HepG2 (cell line): ENCODE measurements at regions not wholly inside any gene's neighbourhood (a gene's known extent, or its start where the extent isn't known, plus 50 kb on each side); places are given as distances from the start of the nearest gene placed in this dataset.

Experiments used
- ATAC-seq: fragments of 200-7000 bp; cut with Tn5 transposase; 3 replicates; pipeline ENCODE4 v1.9.1; 2020; ENCODE audit warnings: mild to moderate bottlenecking, moderate library complexity
- BruUV-seq: library from RNA; stranded (reverse); fragments of 400-500 nt; replicated peaks from 2 replicates; lab custom pipeline; 2021; lab: Mats Ljungman, UMichigan
- CTCF ChIA-PET: fragments of 300-600 bp; formaldehyde crosslinking; extraction: SDS; loops from one replicate; lab custom pipeline; 2021; ENCODE audit warnings: low total read pairs, inconsistent platforms, low intra/inter-chr PET ratio; lab: Yijun Ruan, JAX
- POLR2A ChIA-PET: fragments of 350-600 bp; sonication (Branson Sonifier 250); formaldehyde crosslinking; loops from one replicate; lab custom pipeline; 2020; ENCODE audit warnings: antibody characterized with exemption, inconsistent platforms; lab: Yijun Ruan, JAX
- DNase-seq: peaks from one replicate; pipeline ENCODE4 v3.0.0-alpha.2; 2015; ENCODE audit warnings: low spot score
- FAIRE-seq: peaks from 3 replicates; lab custom pipeline; 2011; peaks lifted over from hg19 to GRCh38; lab: Jason Lieb, UNC
- H2AFZ ChIP-seq: one replicate; pipeline ENCODE4 v1.6.1; 2011; ENCODE audit warnings: low read length, inconsistent platforms
- H3K27ac ChIP-seq: fragments of 300-600 bp; 3 replicates; pipeline ENCODE4 v1.8.0; 2011; ENCODE audit warnings: mixed run types, mild to moderate bottlenecking, mixed read lengths, low read length, inconsistent platforms; ENCODE audit not compliant: insufficient read depth; ENCODE audit errors: extremely low read length
- H3K27me3 ChIP-seq, 2 experiments: fragments of 200-600 bp in 1 of 2; 2 replicates in 1 of 2; 3 replicates in 1 of 2; pipeline versions ENCODE4 v1.6.0 to v1.8.0; 2011; ENCODE audit warnings: low read length in 2 of 2, mild to moderate bottlenecking in 2 of 2, moderate library complexity in 2 of 2, inconsistent platforms in 1 of 2; ENCODE audit not compliant: insufficient read depth in 2 of 2, control insufficient read depth in 1 of 2
- H3K36me3 ChIP-seq, 2 experiments: fragments of 200-600 bp in 1 of 2; replicated peaks in 1 of 2; 2 replicates in 1 of 2; 3 replicates in 1 of 2; pipeline versions ENCODE4 v1.5.1 to v1.8.0; 2011; ENCODE audit warnings: low read length in 2 of 2, inconsistent platforms in 1 of 2; ENCODE audit not compliant: insufficient read depth in 2 of 2, control insufficient read depth in 1 of 2
- H3K4me1 ChIP-seq: 2 replicates; pipeline ENCODE4 v1.5.1; 2012; ENCODE audit warnings: low read length, inconsistent platforms; ENCODE audit not compliant: insufficient read depth
- H3K4me2 ChIP-seq: 2 replicates; pipeline ENCODE4 v1.6.0; 2011; ENCODE audit warnings: low read depth, low read length, inconsistent platforms
- H3K4me3 ChIP-seq, 3 experiments: fragments of 200-600 bp in 1 of 3; sonication (generic), shearing (Covaris generic) in 1 of 3; replicated peaks in 1 of 3; 2 replicates each; pipeline ENCODE4 v1.5.1; 2011 to 2016; ENCODE audit warnings: low read length in 3 of 3, inconsistent platforms in 2 of 3, low read depth in 2 of 3, mild to moderate bottlenecking in 2 of 3, control low read depth in 1 of 3, mixed read lengths in 1 of 3; ENCODE audit not compliant: insufficient read depth in 1 of 3
- H3K79me2 ChIP-seq: one replicate; pipeline ENCODE4 v1.6.1; 2011; ENCODE audit warnings: low read length, inconsistent platforms; ENCODE audit not compliant: insufficient read depth
- H3K9ac ChIP-seq: 2 replicates; pipeline ENCODE4 v1.6.0; 2011; ENCODE audit warnings: mild to moderate bottlenecking, low read depth, low read length, inconsistent platforms; ENCODE audit not compliant: insufficient read depth
- H3K9me3 ChIP-seq: 2 replicates; pipeline ENCODE4 v1.5.1; 2012; ENCODE audit warnings: mild to moderate bottlenecking, low read length
- H4K20me1 ChIP-seq: 2 replicates; pipeline ENCODE4 v1.6.0; 2011; ENCODE audit warnings: inconsistent platforms, mild to moderate bottlenecking, low read length, moderate library complexity; ENCODE audit not compliant: insufficient read depth
- CHD4 ChIP-seq: fragments of 200-600 bp; sonication (generic); IDR thresholded peaks from 2 replicates; pipeline ENCODE4 v1.7.0; 2017; ENCODE audit warnings: mild to moderate bottlenecking, low read length, borderline replicate concordance
- HNRNPL ChIP-seq: fragments of 200-400 bp; formaldehyde crosslinking; IDR thresholded peaks from 2 replicates; pipeline ENCODE4 v1.6.1; 2017; ENCODE audit warnings: mild to moderate bottlenecking, low read depth, low read length
- RARG ChIP-seq: sonication (generic); formaldehyde crosslinking; IDR thresholded peaks from 2 replicates; pipeline ENCODE4 v1.4.0; 2020; ENCODE audit warnings: low read depth, mild to moderate bottlenecking, missing genetic modification reagents
- ZNF646 ChIP-seq: sonication (generic); formaldehyde crosslinking; IDR thresholded peaks from 2 replicates; pipeline ENCODE4 v1.9.0; 2021; ENCODE audit warnings: mild to moderate bottlenecking, missing genetic modification reagents
- ZNF761 ChIP-seq: sonication (generic); formaldehyde crosslinking; conservative IDR thresholded peaks from 2 replicates; pipeline ENCODE4 v1.4.0; 2020; ENCODE audit warnings: mild to moderate bottlenecking, missing genetic modification reagents
- WGBS: methylation state at CpG from one replicate; pipeline ENCODE4 v1.1.6; 2017; ENCODE audit warnings: low lambda C conversion rate; 5-methylcytosine and 5-hydroxymethylcytosine counted together
- in situ Hi-C: cut with HindIII; loops from 2 replicates; pipeline ENCODE4 v1.10.0; 2017; ENCODE audit warnings: low pct_unique_long_range_greater_than_20kb; ENCODE audit not compliant: extremely low pct_ligation_motif_present
- intact Hi-C: fragments of 100-400 bp; cut with micrococcal nuclease; formaldehyde crosslinking; loops from one replicate; pipeline ENCODE4 v1.10.0; 2022; ENCODE audit not compliant: unreplicated experiment
- TF ChIP-seq, protein P1 (sequence below): IDR thresholded peaks from 2 replicates; pipeline ENCODE4 v1.6.1; 2016; ENCODE audit warnings: control low read depth

GRCh38 chr1:11373895-11374747 lies 101.1 kb downstream of the UBIAD1 start:
- intact Hi-C loops (no loop called here), in situ Hi-C loops (no loop called here)
- no peak overlapping the region for H3K4me3 ChIP-seq
- DNase-seq (peak; percentile 11), FAIRE-seq (peak; percentile 53), ATAC-seq (peak; percentile 59)
- peak; percentile 98; the same call in 1 of the 2 replicates for TF ChIP-seq ZNF646
- TF ChIP-seq ZNF761 (CRISPR knock-in tag): no peak
- TF ChIP-seq, protein P1, sequence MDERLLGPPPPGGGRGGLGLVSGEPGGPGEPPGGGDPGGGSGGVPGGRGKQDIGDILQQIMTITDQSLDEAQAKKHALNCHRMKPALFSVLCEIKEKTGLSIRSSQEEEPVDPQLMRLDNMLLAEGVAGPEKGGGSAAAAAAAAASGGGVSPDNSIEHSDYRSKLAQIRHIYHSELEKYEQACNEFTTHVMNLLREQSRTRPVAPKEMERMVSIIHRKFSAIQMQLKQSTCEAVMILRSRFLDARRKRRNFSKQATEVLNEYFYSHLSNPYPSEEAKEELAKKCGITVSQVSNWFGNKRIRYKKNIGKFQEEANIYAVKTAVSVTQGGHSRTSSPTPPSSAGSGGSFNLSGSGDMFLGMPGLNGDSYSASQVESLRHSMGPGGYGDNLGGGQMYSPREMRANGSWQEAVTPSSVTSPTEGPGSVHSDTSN (CRISPR knock-in tag): no peak
- 0 out of 2 replicates have a peak, but pooled peaks have one; percentile 49 for TF ChIP-seq CHD4
- peak; percentile 87 for TF ChIP-seq HNRNPL
- no peak for TF ChIP-seq RARG (CRISPR knock-in tag)
- WGBS: 4% methylated on average over 5 of the region's 5 CpGs
- peaks cover 3 to 33% of the 10 kb centered on the region in 2 experiments; a peak in 3 of 5 replicates for H3K27me3 ChIP-seq
- no TSS peak for BruUV-seq
- no peak overlapping the region for H3K9ac ChIP-seq
- H3K4me1 ChIP-seq: peaks cover 8% of the 10 kb centered on the region; the same call in 1 of the 2 replicates
- ChIA-PET POLR2A (no interaction called here), CTCF (no interaction called here)
- no peak overlapping the region for H2AFZ ChIP-seq
- H3K27ac ChIP-seq: no peak overlapping the region
- H3K79me2 ChIP-seq: no peaks in the 10 kb centered on the region
- 0 out of 2 replicates have a peak, but pooled peaks cover 4% of the 10 kb centered on the region for H4K20me1 ChIP-seq
- no peak overlapping the region for H3K4me2 ChIP-seq
- H3K36me3 ChIP-seq: no peaks in the 10 kb centered on the region
- H3K9me3 ChIP-seq: no peaks in the 10 kb centered on the region
